SJSA1 (cell line): ENCODE measurements at regions not wholly inside any gene's neighbourhood (a gene's known extent, or its start where the extent isn't known, plus 50 kb on each side); places are given as distances from the start of the nearest gene placed in this dataset.

Experiments used
- DNase-seq, 2 experiments: peaks; one replicate each; pipeline ENCODE4 v3.0.0-alpha.2; 2015 to 2020; ENCODE audit warnings: low spot score in 2 of 2, low read depth in 1 of 2
- H3K27ac ChIP-seq: fragments of 250-450 bp; sonication (Bioruptor Pico); 2 replicates; pipeline ENCODE4 v1.5.1; 2020; ENCODE audit warnings: mild to moderate bottlenecking, moderate library complexity
- H3K27me3 ChIP-seq: fragments of 250-450 bp; sonication (Bioruptor Pico); replicated peaks from 2 replicates; pipeline ENCODE4 v1.5.1; 2020; ENCODE audit warnings: mild to moderate bottlenecking, moderate library complexity
- H3K36me3 ChIP-seq: fragments of 250-450 bp; sonication (Bioruptor Pico); 2 replicates; pipeline ENCODE4 v1.5.1; 2020; ENCODE audit warnings: mild to moderate bottlenecking
- H3K4me1 ChIP-seq: fragments of 250-450 bp; sonication (Bioruptor Pico); replicated peaks from 2 replicates; pipeline ENCODE4 v1.6.1; 2021; ENCODE audit warnings: mild to moderate bottlenecking
- H3K4me3 ChIP-seq: fragments of 250-450 bp; sonication (Bioruptor Pico); 2 replicates; pipeline ENCODE4 v1.5.1; 2020; ENCODE audit warnings: mild to moderate bottlenecking
- H3K9me3 ChIP-seq: fragments of 250-450 bp; sonication (Bioruptor Pico); replicated peaks from 2 replicates; pipeline ENCODE4 v1.5.1; 2020; ENCODE audit warnings: mild to moderate bottlenecking

GRCh38 chr2:16584824-16585540 lies 80.7 kb downstream of the CYRIA start:
- Histone ChIP-seq H3K9me3 (no peaks in the 10 kb centered on the region), H3K4me3 (no peak overlapping the region), H3K4me1 (no peaks in the 10 kb centered on the region), H3K36me3 (no peaks in the 10 kb centered on the region), H3K27me3 (no peaks in the 10 kb centered on the region), H3K27ac (no peak overlapping the region)
- DNase-seq = no peak

DNA sequence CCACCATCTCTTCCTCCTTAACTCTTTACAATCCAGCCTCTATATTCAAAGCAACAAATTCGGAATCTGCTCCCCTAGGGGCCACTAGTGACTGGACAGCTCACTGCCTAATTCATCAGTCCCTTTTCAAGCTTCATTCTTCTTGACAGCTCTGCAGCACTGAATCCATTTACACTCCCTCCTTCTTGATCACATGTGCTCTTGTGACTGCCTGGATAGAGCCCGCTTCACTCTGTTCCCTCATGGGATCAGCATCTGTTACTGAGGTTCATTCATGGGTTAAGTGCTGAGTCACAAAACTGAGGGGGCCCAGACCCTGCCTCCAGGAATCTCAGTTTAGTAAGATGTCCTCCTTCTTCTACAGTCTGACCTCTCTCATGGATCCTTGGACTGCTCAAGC lies 81.5 kb downstream of the CYRIA start:
- DNase-seq = no peak
- Histone ChIP-seq H3K36me3 (no peaks in the 10 kb centered on the region), H3K9me3 (no peaks in the 10 kb centered on the region), H3K4me3 (no peak overlapping the region), H3K27me3 (no peaks in the 10 kb centered on the region), H3K27ac (no peak overlapping the region), H3K4me1 (no peaks in the 10 kb centered on the region)

- H3K4me3 ChIP-seq = no peak overlapping the region
- H3K27ac ChIP-seq = no peak overlapping the region
- no peaks in the 10 kb centered on the region for H3K9me3 ChIP-seq
- H3K4me1 ChIP-seq = no peaks in the 10 kb centered on the region
- H3K36me3 ChIP-seq = no peaks in the 10 kb centered on the region
- DNase-seq = no peak
- no peaks in the 10 kb centered on the region for H3K27me3 ChIP-seq
These were observed 84.4 kb downstream of the CYRIA start for GRCh38 chr2:16581241-16581640.

- no peak overlapping the region for H3K4me3 ChIP-seq
- H3K9me3 ChIP-seq = no peaks in the 10 kb centered on the region; the same call in 1 of the 2 replicates
- DNase-seq = no peak
- no peaks in the 10 kb centered on the region for H3K4me1 ChIP-seq
- H3K36me3 ChIP-seq = no peaks in the 10 kb centered on the region
- H3K27ac ChIP-seq = no peak overlapping the region
- no peaks in the 10 kb centered on the region for H3K27me3 ChIP-seq
These were observed 87.6 kb downstream of the CYRIA start for GRCh38 chr2:16578081-16578480.

DNA sequence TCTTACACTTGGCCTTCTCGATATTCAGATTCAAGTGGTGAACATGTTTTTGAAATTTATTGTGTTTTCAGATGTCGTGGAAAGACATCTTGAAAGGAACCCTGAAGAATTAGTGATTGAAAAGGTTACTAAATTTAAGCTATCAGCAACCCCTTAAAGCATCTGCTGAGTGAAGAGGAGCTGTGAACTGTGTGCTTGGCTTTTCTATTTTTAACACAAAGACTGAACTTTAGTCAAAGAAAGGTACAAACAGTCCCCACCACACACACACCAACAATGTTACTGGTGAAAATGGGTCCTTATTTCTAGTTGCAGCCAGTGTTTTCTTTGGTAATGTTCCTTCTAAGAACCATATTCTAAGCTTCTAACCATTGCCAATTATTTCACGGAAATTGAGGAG lies 95.1 kb downstream of the CYRIA start:
- DNase-seq = no peak
- Histone ChIP-seq H3K4me3 (no peak overlapping the region), H3K27ac (no peak overlapping the region), H3K9me3 (no peaks in the 10 kb centered on the region; the same call in 1 of the 2 replicates), H3K4me1 (no peaks in the 10 kb centered on the region), H3K36me3 (no peaks in the 10 kb centered on the region), H3K27me3 (no peaks in the 10 kb centered on the region)

DNA sequence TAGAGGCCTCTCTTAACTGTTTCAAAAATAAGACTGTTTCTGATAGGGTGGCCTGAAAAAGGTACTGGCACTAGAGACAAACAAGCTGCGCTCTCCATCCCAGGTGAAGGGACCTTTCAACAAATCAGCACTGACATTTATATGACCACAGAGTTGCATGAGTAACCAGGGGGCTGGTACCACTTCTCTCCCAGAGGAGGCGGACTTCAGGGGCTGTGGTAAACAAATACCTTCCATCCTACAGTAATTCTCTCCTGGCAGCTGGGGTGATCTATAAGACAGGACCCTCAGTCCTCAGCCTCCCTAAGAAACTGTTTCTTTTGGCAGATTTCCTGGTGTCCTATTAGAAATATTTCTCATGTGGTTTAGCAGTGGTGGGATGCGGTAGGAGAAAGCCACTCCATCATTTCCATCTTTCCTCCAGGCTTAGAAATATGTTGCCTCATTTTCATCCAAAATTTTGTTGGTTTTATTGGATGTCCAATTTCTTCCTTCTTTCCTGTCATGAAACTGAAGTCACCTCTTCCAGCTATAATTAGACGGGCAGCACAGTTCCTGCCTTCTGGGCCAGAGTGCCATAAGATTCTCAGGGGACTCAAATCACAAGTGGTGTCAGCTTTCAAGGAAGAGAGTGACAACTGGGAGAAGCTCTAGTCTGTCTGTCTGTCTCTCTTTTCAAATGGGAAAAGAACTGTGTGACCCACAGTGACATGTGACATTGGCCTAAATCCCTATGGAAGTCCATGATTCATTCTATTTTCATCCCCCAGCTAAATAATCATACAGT lies 96.4 kb downstream of the CYRIA start:
- Histone ChIP-seq H3K36me3 (no peaks in the 10 kb centered on the region), H3K9me3 (no peaks in the 10 kb centered on the region), H3K4me1 (no peaks in the 10 kb centered on the region), H3K27me3 (no peaks in the 10 kb centered on the region), H3K4me3 (no peak overlapping the region), H3K27ac (no peak overlapping the region)
- DNase-seq = no peak

GRCh38 chr2:16566701-16567100 lies 98.9 kb downstream of the CYRIA start:
- H3K4me3 ChIP-seq = no peak overlapping the region
- no peaks in the 10 kb centered on the region for H3K27me3 ChIP-seq
- no peaks in the 10 kb centered on the region for H3K36me3 ChIP-seq
- H3K4me1 ChIP-seq = no peaks in the 10 kb centered on the region
- no peak overlapping the region for H3K27ac ChIP-seq
- H3K9me3 ChIP-seq = no peaks in the 10 kb centered on the region
- no peak for DNase-seq

GRCh38 chr2:16565481-16565880 lies 100.2 kb downstream of the CYRIA start:
- no peak overlapping the region for H3K27ac ChIP-seq
- no peaks in the 10 kb centered on the region for H3K9me3 ChIP-seq
- no peak for DNase-seq
- H3K4me3 ChIP-seq = no peak overlapping the region
- no peaks in the 10 kb centered on the region for H3K4me1 ChIP-seq
- H3K36me3 ChIP-seq = no peaks in the 10 kb centered on the region
- H3K27me3 ChIP-seq = no peaks in the 10 kb centered on the region

DNA sequence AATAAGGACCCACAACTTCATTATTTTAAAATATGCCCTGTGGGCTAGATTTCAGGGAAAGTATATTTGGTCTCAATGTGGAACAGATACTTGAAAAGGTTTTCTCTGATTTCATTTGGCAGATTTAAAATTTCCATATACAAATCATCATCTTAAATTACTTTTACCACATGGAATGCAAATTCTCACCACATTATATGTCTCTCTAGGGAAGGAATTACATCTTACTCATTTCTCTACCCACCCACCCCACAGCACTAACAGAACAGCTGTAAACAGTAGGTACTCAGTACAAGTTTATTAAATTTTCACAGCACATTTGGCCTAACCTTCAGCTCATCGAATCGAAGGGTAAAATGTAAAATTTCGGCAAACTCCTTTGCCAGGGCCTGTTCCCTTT lies 104.0 kb downstream of the CYRIA start:
- no peak overlapping the region for H3K4me3 ChIP-seq
- no peaks in the 10 kb centered on the region for H3K27me3 ChIP-seq
- DNase-seq = no peak
- H3K27ac ChIP-seq = no peak overlapping the region
- no peaks in the 10 kb centered on the region for H3K36me3 ChIP-seq
- no peaks in the 10 kb centered on the region for H3K4me1 ChIP-seq
- no peaks in the 10 kb centered on the region for H3K9me3 ChIP-seq

GRCh38 chr2:16561251-16561650 lies 104.4 kb downstream of the CYRIA start:
- Histone ChIP-seq H3K4me1 (no peaks in the 10 kb centered on the region), H3K27ac (no peak overlapping the region), H3K4me3 (no peak overlapping the region), H3K36me3 (no peaks in the 10 kb centered on the region), H3K27me3 (no peaks in the 10 kb centered on the region), H3K9me3 (no peaks in the 10 kb centered on the region)
- no peak for DNase-seq

- Histone ChIP-seq H3K27me3 (no peaks in the 10 kb centered on the region), H3K9me3 (no peaks in the 10 kb centered on the region), H3K4me1 (no peaks in the 10 kb centered on the region), H3K4me3 (no peak overlapping the region), H3K36me3 (no peaks in the 10 kb centered on the region), H3K27ac (no peak overlapping the region)
- DNase-seq = no peak
These were observed 106.2 kb downstream of the CYRIA start for GRCh38 chr2:16559278-16560067.

DNA sequence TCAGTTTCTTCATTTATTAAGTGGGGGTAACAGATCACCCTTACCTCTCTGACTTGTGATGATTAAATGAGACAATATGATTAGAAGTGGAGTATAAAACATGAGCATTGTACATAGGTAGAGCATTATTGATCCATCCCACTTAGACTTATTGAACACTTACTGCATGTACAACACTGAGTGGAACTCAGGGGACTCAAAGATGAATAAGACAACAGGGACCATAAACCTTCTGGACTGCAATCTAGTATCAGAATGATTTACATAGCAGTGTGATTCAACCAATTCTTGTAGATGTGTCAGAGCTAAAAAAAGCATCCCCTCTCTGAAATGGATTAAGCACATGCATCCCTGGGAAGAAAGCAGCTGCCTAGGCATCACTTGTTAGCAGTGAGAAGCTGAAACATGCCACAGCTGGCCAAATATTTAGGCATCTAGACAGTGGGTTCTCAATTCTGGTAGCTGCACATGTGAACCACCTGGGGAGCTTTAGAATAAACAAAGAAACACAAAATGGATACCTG lies 111.5 kb downstream of the CYRIA start:
- Histone ChIP-seq H3K4me1 (no peaks in the 10 kb centered on the region), H3K27ac (no peak overlapping the region), H3K4me3 (no peak overlapping the region), H3K9me3 (no peaks in the 10 kb centered on the region), H3K36me3 (no peaks in the 10 kb centered on the region), H3K27me3 (no peaks in the 10 kb centered on the region)
- no peak for DNase-seq

DNA sequence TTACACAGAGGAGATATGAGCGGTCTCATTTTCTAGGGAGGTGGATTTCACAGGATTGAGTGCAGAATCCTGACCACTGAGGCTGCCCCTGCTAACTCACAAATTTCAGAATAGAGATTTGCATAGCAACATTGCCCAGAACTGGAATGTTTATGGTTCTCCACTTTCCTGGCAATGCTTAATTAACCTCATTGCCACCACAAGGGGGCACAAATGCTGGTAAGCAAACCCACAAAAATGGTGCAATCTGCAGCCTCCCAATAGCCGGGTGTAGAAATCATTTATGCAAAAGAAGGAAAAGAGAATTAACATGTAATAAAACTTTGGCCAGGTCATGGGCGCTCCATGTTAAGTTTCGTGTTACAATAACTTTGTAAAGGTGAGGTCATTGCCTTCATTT lies 112.4 kb downstream of the CYRIA start:
- H3K9me3 ChIP-seq = no peaks in the 10 kb centered on the region
- no peak overlapping the region for H3K4me3 ChIP-seq
- no peaks in the 10 kb centered on the region for H3K4me1 ChIP-seq
- DNase-seq = peak in 1 of 2 experiments; percentile 4
- H3K27ac ChIP-seq = no peak overlapping the region
- H3K27me3 ChIP-seq = no peaks in the 10 kb centered on the region
- no peaks in the 10 kb centered on the region for H3K36me3 ChIP-seq

GRCh38 chr2:16552202-16552601 lies 113.4 kb downstream of the CYRIA start:
- no peaks in the 10 kb centered on the region for H3K27me3 ChIP-seq
- no peak overlapping the region for H3K27ac ChIP-seq
- H3K4me3 ChIP-seq = no peak overlapping the region
- H3K9me3 ChIP-seq = no peaks in the 10 kb centered on the region
- no peaks in the 10 kb centered on the region for H3K4me1 ChIP-seq
- no peak for DNase-seq
- H3K36me3 ChIP-seq = no peaks in the 10 kb centered on the region
